ENCODE measurements at regions not wholly inside any gene's neighbourhood (a gene's known extent, or its start where the extent isn't known, plus 50 kb on each side); places are given as distances from the start of the nearest gene placed in this dataset.

DNA sequence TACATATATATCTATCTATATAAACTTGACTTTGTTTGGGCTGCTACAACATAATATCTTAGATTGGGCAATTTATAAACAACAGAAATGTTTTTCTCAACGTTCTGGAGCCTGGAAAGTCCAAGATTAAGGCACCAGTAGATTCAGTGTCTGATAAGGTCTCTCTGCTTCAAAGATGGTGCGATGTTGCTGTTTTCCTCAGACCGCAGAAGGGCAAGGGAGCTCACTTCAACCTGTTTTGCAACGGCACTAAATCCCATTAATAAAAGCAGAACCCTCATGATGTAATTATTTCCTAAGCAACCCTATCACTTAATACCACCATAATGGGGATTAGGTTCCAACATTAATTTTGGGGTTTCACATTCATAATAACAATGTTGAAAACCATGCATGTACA is 1134.8 kb downstream of the NSUN3 start:
- H3K4me1 Mint-ChIP-seq (ENCODE audit: low read depth): no peaks in the 10 kb centered on the region
- peaks cover 6% of the 10 kb centered on the region for H3K9me3 Mint-ChIP-seq (ENCODE audit: low read depth)
- peaks cover 1% of the 10 kb centered on the region for H3K36me3 Mint-ChIP-seq (ENCODE audit: low read depth)
- TF ChIP-seq, protein P1, sequence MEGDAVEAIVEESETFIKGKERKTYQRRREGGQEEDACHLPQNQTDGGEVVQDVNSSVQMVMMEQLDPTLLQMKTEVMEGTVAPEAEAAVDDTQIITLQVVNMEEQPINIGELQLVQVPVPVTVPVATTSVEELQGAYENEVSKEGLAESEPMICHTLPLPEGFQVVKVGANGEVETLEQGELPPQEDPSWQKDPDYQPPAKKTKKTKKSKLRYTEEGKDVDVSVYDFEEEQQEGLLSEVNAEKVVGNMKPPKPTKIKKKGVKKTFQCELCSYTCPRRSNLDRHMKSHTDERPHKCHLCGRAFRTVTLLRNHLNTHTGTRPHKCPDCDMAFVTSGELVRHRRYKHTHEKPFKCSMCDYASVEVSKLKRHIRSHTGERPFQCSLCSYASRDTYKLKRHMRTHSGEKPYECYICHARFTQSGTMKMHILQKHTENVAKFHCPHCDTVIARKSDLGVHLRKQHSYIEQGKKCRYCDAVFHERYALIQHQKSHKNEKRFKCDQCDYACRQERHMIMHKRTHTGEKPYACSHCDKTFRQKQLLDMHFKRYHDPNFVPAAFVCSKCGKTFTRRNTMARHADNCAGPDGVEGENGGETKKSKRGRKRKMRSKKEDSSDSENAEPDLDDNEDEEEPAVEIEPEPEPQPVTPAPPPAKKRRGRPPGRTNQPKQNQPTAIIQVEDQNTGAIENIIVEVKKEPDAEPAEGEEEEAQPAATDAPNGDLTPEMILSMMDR (IDR thresholded peaks at IDR 0.05): no peak
- H3K4me3 Mint-ChIP-seq (ENCODE audit: unreplicated experiment): no peak overlapping the region
- no peak overlapping the region for H3K27ac Mint-ChIP-seq (ENCODE audit: unreplicated experiment)
- H3K27me3 Mint-ChIP-seq (ENCODE audit: low read depth): no peaks in the 10 kb centered on the region
- DNase-seq (ENCODE audit: low spot score): no peak

DNA sequence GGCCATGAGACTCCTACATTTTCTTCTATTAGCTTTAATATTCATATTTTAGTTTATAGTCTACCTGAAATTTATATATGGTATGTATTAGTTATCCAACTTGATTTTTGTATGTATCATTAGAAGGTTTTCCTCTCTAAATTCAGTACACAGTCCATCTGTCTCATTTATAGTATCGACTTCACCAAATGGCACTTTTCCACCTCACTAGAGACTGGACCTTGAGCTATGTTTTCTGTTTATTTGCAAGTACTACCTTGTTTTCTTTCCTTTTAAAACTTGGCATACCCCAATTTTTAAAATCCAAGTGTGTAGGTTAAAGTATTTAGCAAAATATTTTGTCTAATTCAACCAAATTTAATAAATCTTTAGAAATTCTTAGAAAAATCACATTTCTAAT is 1137.5 kb downstream of the NSUN3 start:
- Mint-ChIP-seq H3K9me3 (ENCODE audit: low read depth) (peaks cover 27% of the 10 kb centered on the region), H3K27ac (ENCODE audit: unreplicated experiment) (no peak overlapping the region), H3K4me3 (ENCODE audit: unreplicated experiment) (no peak overlapping the region), H3K4me1 (ENCODE audit: low read depth) (no peaks in the 10 kb centered on the region), H3K36me3 (ENCODE audit: low read depth) (peaks cover 8% of the 10 kb centered on the region), H3K27me3 (ENCODE audit: low read depth) (no peaks in the 10 kb centered on the region)
- TF ChIP-seq, protein P1 (IDR thresholded peaks at IDR 0.05): no peak
- no peak for DNase-seq (ENCODE audit: low spot score)

DNA sequence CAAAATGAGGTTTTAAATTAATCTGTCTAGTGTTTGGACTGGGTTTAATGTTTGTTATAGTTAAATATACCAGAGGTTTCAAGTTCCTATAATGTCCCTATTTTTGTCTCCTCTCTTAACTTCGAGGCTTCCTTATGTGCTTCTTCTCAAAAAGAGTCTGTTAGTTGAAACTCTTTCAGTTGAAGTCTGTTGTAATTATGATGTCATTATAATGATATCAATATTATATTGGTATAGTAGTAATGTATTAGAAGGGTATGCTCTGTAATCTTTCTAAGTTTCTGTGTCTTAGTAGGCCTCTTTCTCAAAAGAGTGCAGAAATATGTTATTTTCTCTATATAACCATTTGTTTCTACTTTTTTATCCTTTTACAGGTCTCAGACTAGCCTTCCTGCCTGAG is 1148.0 kb downstream of the NSUN3 start:
- H3K4me3 Mint-ChIP-seq (ENCODE audit: unreplicated experiment): no peak overlapping the region
- H3K27ac Mint-ChIP-seq (ENCODE audit: unreplicated experiment): no peak overlapping the region
- no peaks in the 10 kb centered on the region for H3K27me3 Mint-ChIP-seq (ENCODE audit: low read depth)
- H3K36me3 Mint-ChIP-seq (ENCODE audit: low read depth): no peaks in the 10 kb centered on the region
- no peaks in the 10 kb centered on the region for H3K4me1 Mint-ChIP-seq (ENCODE audit: low read depth)
- peaks cover 3% of the 10 kb centered on the region for H3K9me3 Mint-ChIP-seq (ENCODE audit: low read depth)
- TF ChIP-seq, protein P1 (IDR thresholded peaks at IDR 0.05): no peak
- no peak for DNase-seq (ENCODE audit: low spot score)

DNA sequence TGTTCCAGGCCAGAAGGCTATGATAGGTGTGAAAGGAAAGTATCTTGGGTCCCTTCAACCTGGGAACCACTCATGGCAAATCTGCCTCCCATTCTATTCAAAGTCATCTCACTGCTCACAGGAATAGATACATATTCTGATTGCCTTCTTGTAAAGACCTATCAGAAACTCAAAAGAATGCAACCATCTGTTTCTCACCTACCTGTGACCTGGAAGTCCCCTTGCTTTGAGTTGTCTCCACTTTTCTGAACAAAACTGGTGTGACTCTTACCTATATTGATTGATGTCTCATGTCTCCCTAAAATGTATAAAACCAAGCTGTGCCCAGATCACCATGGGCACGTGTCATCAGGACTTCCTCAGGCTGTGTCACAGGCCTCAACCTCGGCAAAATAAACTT is 1149.3 kb downstream of the NSUN3 start:
- peaks cover 8% of the 10 kb centered on the region for H3K9me3 Mint-ChIP-seq (ENCODE audit: low read depth)
- no peaks in the 10 kb centered on the region for H3K4me1 Mint-ChIP-seq (ENCODE audit: low read depth)
- DNase-seq (ENCODE audit: low spot score): no peak
- TF ChIP-seq, protein P1 (IDR thresholded peaks at IDR 0.05): no peak
- no peak overlapping the region for H3K4me3 Mint-ChIP-seq (ENCODE audit: unreplicated experiment)
- H3K27me3 Mint-ChIP-seq (ENCODE audit: low read depth): no peaks in the 10 kb centered on the region
- H3K36me3 Mint-ChIP-seq (ENCODE audit: low read depth): no peaks in the 10 kb centered on the region
- H3K27ac Mint-ChIP-seq (ENCODE audit: unreplicated experiment): no peak overlapping the region

DNA sequence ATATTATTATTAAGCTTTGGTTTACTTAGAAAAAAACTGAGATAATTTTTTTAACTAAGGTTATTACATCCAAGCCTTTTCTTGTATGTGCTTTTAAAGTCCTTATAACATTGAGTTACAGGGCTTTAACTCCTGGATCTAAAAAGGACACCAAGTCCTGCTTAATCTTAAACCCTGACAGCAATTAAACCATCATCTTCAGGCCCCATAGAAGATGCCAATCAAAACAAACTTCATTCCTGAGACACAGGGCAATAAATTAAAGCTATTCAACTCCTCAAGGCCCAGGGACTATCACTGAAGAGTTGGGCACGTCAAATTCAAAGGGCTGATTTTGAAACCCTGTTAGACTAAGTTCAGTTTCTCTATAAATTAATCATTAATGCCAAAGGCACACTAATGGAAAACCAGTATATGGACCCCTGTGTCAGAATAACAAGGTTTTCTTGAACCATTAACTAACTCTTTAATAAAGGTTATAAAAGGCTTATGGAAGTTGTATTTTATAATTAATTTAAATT is 1152.6 kb downstream of the NSUN3 start:
- Mint-ChIP-seq H3K36me3 (ENCODE audit: low read depth) (no peaks in the 10 kb centered on the region), H3K27ac (ENCODE audit: unreplicated experiment) (no peak overlapping the region), H3K4me1 (ENCODE audit: low read depth) (no peaks in the 10 kb centered on the region), H3K27me3 (ENCODE audit: low read depth) (no peaks in the 10 kb centered on the region), H3K4me3 (ENCODE audit: unreplicated experiment) (no peak overlapping the region), H3K9me3 (ENCODE audit: low read depth) (peaks cover 12% of the 10 kb centered on the region)
- DNase-seq (ENCODE audit: low spot score): no peak
- TF ChIP-seq, protein P1 (IDR thresholded peaks at IDR 0.05): no peak

Data from chondrocyte (in vitro differentiated cells).